Naive thymus-derived CD4-positive, alpha-beta T cell (primary cell): ENCODE measurements at regions not wholly inside any gene's neighbourhood (a gene's known extent, or its start where the extent isn't known, plus 50 kb on each side); places are given as distances from the start of the nearest gene placed in this dataset.

ENCODE experiments used
- ATAC-seq: fragments of 150-1000 bp; cut with Tn5 transposase; 2 replicates; pipeline ENCODE4 v1.10.0; 2021; ENCODE audit warnings: mild to moderate bottlenecking, moderate library complexity
- CTCF ChIA-PET: fragments of 350-600 bp; sonication (Branson Sonifier 250); formaldehyde crosslinking; loops from one replicate; lab custom pipeline; 2021; ENCODE audit warnings: antibody characterized with exemption; lab: Charles Lee
- POLR2A ChIA-PET: fragments of 350-600 bp; sonication (Branson Sonifier 250); formaldehyde crosslinking; loops from one replicate; lab custom pipeline; 2021; ENCODE audit warnings: antibody characterized with exemption, inconsistent platforms; lab: Charles Lee
- DNase-seq, 9 donors: peaks; one replicate each; pipeline versions ENCODE4 v3.0.0 to v3.0.0-alpha.2; 2020 to 2022; ENCODE audit warnings: mixed read lengths in 1 of 9
- H3K27ac ChIP-seq: one replicate; pipeline ENCODE4 v1.7.0; 2013; ENCODE audit warnings: mild to moderate bottlenecking, low read depth, low read length, moderate library complexity
- H3K27me3 ChIP-seq, 2 donors: one replicate each; pipeline ENCODE4 v1.7.0; 2013; ENCODE audit warnings: low read length in 2 of 2, mild to moderate bottlenecking in 2 of 2, moderate library complexity in 2 of 2; ENCODE audit not compliant: control insufficient read depth in 2 of 2, insufficient read depth in 2 of 2
- H3K36me3 ChIP-seq, 3 experiments: 1 replicate in 2 of 3; 2 replicates in 1 of 3; pipeline ENCODE4 v1.7.0; 2013; ENCODE audit warnings: low read length in 3 of 3, mild to moderate bottlenecking in 3 of 3, moderate library complexity in 1 of 3; ENCODE audit not compliant: insufficient read depth in 3 of 3, control insufficient read depth in 2 of 3
- H3K4me1 ChIP-seq, 2 donors: one replicate each; pipeline ENCODE4 v1.7.0; 2013; ENCODE audit warnings: low read length in 2 of 2, mild to moderate bottlenecking in 2 of 2, moderate library complexity in 1 of 2; ENCODE audit not compliant: control insufficient read depth in 2 of 2, insufficient read depth in 2 of 2
- H3K4me3 ChIP-seq: 2 replicates; pipeline ENCODE4 v1.7.0; 2013; ENCODE audit warnings: mild to moderate bottlenecking, low read length
- H3K9me3 ChIP-seq, 3 experiments: 1 replicate in 2 of 3; 2 replicates in 1 of 3; pipeline ENCODE4 v1.7.0; 2013; ENCODE audit warnings: low read length in 3 of 3; ENCODE audit not compliant: control insufficient read depth in 2 of 3
- H3K27ac Mint-ChIP-seq, 9 donors: one replicate each; pipeline ENCODE4 v1.8.0; 2020 to 2022; ENCODE audit warnings: mixed read lengths in 9 of 9, mild to moderate bottlenecking in 8 of 9, moderate library complexity in 5 of 9, inconsistent platforms in 2 of 9
- H3K27me3 Mint-ChIP-seq, 5 donors: one replicate each; pipeline ENCODE4 v1.8.0; 2021 to 2022; ENCODE audit warnings: mixed read lengths in 5 of 5, mild to moderate bottlenecking in 1 of 5
- H3K36me3 Mint-ChIP-seq, 5 donors: one replicate each; pipeline ENCODE4 v1.8.0; 2020 to 2022; ENCODE audit warnings: mixed read lengths in 5 of 5, mild to moderate bottlenecking in 3 of 5, inconsistent platforms in 1 of 5
- H3K4me1 Mint-ChIP-seq, 7 donors: one replicate each; pipeline ENCODE4 v1.8.0; 2020 to 2022; ENCODE audit warnings: mixed read lengths in 7 of 7, mild to moderate bottlenecking in 3 of 7, inconsistent platforms in 1 of 7
- H3K4me3 Mint-ChIP-seq, 10 donors: one replicate each; pipeline ENCODE4 v1.8.0; 2020 to 2022; ENCODE audit warnings: mild to moderate bottlenecking in 10 of 10, mixed read lengths in 10 of 10, moderate library complexity in 6 of 10, inconsistent platforms in 2 of 10
- H3K9me3 Mint-ChIP-seq, 11 donors: one replicate each; pipeline ENCODE4 v1.8.0; 2020 to 2022; ENCODE audit warnings: mixed read lengths in 11 of 11, mild to moderate bottlenecking in 4 of 11, inconsistent platforms in 1 of 11, moderate library complexity in 1 of 11
- intact Hi-C, 2 donors: fragments of 100-400 bp; cut with micrococcal nuclease; formaldehyde crosslinking; loops; one replicate each; pipeline ENCODE4 v1.15.1; 2023

- peaks cover 0 to 2% (median 0%) of the 10 kb centered on the region in 11 donors for H3K9me3 Mint-ChIP-seq
- DNase-seq (no peak), ATAC-seq (no peak)
- ChIA-PET CTCF (no interaction called here), POLR2A (no interaction called here)
- intact Hi-C loops = no loop called here
- Histone ChIP-seq H3K9me3 (no peaks in the 10 kb centered on the region), H3K36me3 (no peaks in the 10 kb centered on the region), H3K4me3 (no peak overlapping the region), H3K27ac (no peak overlapping the region), H3K27me3 (no peaks in the 10 kb centered on the region), H3K4me1 (no peaks in the 10 kb centered on the region)
- H3K4me3 Mint-ChIP-seq = no peak overlapping the region
- H3K27me3 Mint-ChIP-seq = no peaks in the 10 kb centered on the region
- no peaks in the 10 kb centered on the region for H3K4me1 Mint-ChIP-seq
- no peak overlapping the region for H3K27ac Mint-ChIP-seq
- H3K36me3 Mint-ChIP-seq = no peaks in the 10 kb centered on the region
These were observed 1412.6 kb downstream of the ZPLD1 start for GRCh38 chr3:103847081-103848062.

DNA sequence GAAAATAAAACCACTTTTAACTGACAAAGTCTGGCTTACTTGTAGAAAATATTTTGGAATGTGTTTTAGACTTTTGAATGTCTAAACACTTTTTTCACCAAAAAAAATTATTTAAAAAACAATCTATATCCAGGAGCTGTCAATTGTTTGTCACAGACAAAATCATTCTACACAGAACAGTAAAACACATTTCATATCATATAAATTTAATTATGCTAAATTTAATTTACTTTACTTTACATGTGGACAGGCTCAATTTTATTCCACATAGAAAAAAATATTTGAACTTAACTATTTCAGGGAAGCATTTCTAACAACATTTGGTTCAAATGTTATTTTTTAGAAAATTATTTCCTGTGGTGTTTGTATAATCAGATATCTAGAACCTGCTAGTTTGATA, 1417.0 kb downstream of the ZPLD1 start:
- no peaks in the 10 kb centered on the region for H3K27me3 Mint-ChIP-seq
- no peaks in the 10 kb centered on the region for H3K36me3 Mint-ChIP-seq

DNA sequence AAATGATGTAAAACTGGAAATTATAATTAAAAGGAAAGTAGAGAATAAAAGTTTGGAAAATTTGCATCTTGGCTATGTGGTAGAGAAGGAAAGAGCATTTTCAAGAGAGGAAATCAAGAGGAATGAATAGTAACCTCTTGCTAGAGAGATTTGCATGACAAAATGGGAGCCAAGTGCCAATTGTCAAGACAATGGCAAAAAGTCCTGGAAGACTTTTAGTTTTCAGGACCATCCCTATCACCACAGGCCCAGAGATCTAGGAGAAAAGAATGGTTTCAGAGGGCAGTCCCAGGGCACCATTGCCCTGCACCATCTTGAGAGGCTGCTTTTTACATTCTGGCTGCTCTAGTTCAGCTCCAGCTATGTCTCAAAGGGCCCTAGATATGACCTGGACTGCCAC, 1427.6 kb downstream of the ZPLD1 start:
- Histone ChIP-seq H3K27ac (no peak overlapping the region), H3K4me3 (no peak overlapping the region), H3K9me3 (no peaks in the 10 kb centered on the region), H3K36me3 (no peaks in the 10 kb centered on the region), H3K27me3 (no peaks in the 10 kb centered on the region), H3K4me1 (no peaks in the 10 kb centered on the region)
- Mint-ChIP-seq H3K4me1 (no peaks in the 10 kb centered on the region), H3K27ac (no peak overlapping the region), H3K4me3 (no peak overlapping the region), H3K27me3 (no peaks in the 10 kb centered on the region), H3K9me3 (peaks cover 0 to 11% (median 3%) of the 10 kb centered on the region in 11 donors), H3K36me3 (no peaks in the 10 kb centered on the region)
- CTCF ChIA-PET = no interaction called here
- POLR2A ChIA-PET = no interaction called here
- intact Hi-C loops = no loop called here
- ATAC-seq = no peak
- no peak for DNase-seq

More for the DNA sequence above, 1417.0 kb downstream of the ZPLD1 start:
- DNase-seq (no peak), ATAC-seq (no peak)
- Mint-ChIP-seq H3K9me3 (peaks cover 0 to 5% (median 0%) of the 10 kb centered on the region in 11 donors), H3K4me1 (no peaks in the 10 kb centered on the region), H3K4me3 (no peak overlapping the region), H3K27ac (no peak overlapping the region)
- no peaks in the 10 kb centered on the region for H3K4me1 ChIP-seq
- no peaks in the 10 kb centered on the region for H3K36me3 ChIP-seq
- H3K9me3 ChIP-seq = no peaks in the 10 kb centered on the region
- H3K27ac ChIP-seq = no peak overlapping the region
- H3K4me3 ChIP-seq = no peak overlapping the region
- CTCF ChIA-PET = no interaction called here
- H3K27me3 ChIP-seq = no peaks in the 10 kb centered on the region
- POLR2A ChIA-PET = no interaction called here
- intact Hi-C loops = no loop called here

DNA sequence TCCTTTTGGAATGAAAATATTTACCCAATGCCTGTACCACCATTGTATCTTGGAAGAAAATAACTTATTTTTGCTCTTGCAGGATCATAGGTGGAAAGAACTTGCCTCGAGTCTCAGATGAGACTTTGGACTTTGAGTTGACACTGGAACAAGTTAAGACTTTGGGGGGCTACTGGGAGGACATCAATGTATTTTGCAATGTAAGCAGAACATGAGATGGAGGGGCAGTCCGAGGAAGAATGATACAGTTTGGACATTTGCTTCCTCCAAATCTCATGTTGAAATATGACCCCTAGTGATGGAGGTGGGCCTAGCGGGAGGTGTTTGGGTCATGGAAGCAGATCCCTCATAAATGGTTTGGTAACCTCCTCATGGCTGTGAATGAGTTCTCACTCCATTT, 1428.6 kb downstream of the ZPLD1 start:
- Mint-ChIP-seq H3K9me3 (peaks cover 0 to 15% (median 3%) of the 10 kb centered on the region in 11 donors), H3K36me3 (no peaks in the 10 kb centered on the region), H3K27me3 (no peaks in the 10 kb centered on the region), H3K4me1 (no peaks in the 10 kb centered on the region), H3K27ac (no peak overlapping the region), H3K4me3 (no peak overlapping the region)
- ChIA-PET POLR2A (no interaction called here), CTCF (no interaction called here)
- H3K4me1 ChIP-seq = no peaks in the 10 kb centered on the region
- no peak overlapping the region for H3K4me3 ChIP-seq
- no peak overlapping the region for H3K27ac ChIP-seq
- no peaks in the 10 kb centered on the region for H3K36me3 ChIP-seq
- no peaks in the 10 kb centered on the region for H3K27me3 ChIP-seq
- intact Hi-C loops = no loop called here
- H3K9me3 ChIP-seq = no peaks in the 10 kb centered on the region
- DNase-seq = no peak
- ATAC-seq = no peak

DNA sequence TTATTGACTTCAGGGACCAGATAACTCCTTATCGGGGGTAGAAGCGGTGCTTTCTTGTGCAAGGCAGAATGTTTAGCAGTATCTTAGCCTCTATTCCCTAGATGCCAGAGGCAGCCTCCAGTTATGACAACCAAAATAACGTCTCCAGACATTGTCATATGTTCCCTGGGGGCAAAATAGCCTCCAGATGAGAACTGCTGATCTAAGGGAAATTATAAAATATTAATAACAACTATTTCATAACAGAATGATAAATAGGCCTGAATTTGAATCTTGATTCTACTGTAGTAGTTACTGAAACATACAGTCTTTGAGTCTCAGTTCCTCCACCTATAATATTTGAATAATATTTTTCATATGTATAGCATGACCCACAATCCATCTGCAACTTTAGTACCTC, 1431.3 kb downstream of the ZPLD1 start:
- Histone ChIP-seq H3K9me3 (no peaks in the 10 kb centered on the region), H3K27me3 (no peaks in the 10 kb centered on the region), H3K36me3 (no peaks in the 10 kb centered on the region), H3K4me3 (no peak overlapping the region), H3K4me1 (no peaks in the 10 kb centered on the region), H3K27ac (no peak overlapping the region)
- intact Hi-C loops = no loop called here
- Mint-ChIP-seq H3K9me3 (peaks cover 0 to 19% (median 3%) of the 10 kb centered on the region in 11 donors), H3K36me3 (no peaks in the 10 kb centered on the region), H3K4me3 (no peak overlapping the region), H3K27me3 (no peaks in the 10 kb centered on the region), H3K27ac (no peak overlapping the region), H3K4me1 (no peaks in the 10 kb centered on the region)
- POLR2A ChIA-PET = no interaction called here
- DNase-seq (no peak), ATAC-seq (no peak)
- CTCF ChIA-PET = no interaction called here

DNA sequence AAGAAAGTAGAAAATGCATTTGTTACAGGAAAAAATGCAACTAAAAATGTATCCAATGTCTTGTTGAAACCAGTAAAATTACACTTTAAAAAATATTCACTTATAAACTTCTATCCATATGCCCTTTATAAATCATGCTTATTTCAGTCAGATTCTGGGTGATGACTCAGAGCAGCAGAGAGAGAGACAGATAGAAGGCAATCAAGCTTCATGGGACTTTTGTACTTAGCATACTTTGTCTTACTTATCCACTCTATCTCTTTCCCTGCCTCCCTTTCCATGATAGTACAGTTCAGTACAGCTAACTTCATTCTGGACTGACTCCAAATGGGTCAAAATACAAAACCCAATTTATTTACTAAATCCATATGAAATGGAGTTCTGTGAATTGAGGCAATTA, 1438.2 kb downstream of the ZPLD1 start:
- no peaks in the 10 kb centered on the region for H3K4me1 Mint-ChIP-seq
- Histone ChIP-seq H3K27me3 (no peaks in the 10 kb centered on the region), H3K9me3 (no peaks in the 10 kb centered on the region), H3K4me1 (no peaks in the 10 kb centered on the region), H3K4me3 (no peak overlapping the region), H3K36me3 (no peaks in the 10 kb centered on the region), H3K27ac (no peak overlapping the region)
- ChIA-PET POLR2A (no interaction called here), CTCF (no interaction called here)
- no peak for ATAC-seq
- no peak overlapping the region for H3K27ac Mint-ChIP-seq
- no peaks in the 10 kb centered on the region for H3K36me3 Mint-ChIP-seq
- H3K9me3 Mint-ChIP-seq = peaks cover 0 to 17% (median 0%) of the 10 kb centered on the region in 11 donors
- intact Hi-C loops = no loop called here
- DNase-seq = no peak
- H3K27me3 Mint-ChIP-seq = no peaks in the 10 kb centered on the region
- no peak overlapping the region for H3K4me3 Mint-ChIP-seq
